GM12878 (cell line): ENCODE measurements at regions not wholly inside any gene's neighbourhood (a gene's known extent, or its start where the extent isn't known, plus 50 kb on each side); places are given as distances from the start of the nearest gene placed in this dataset.

Source experiments
- ATAC-seq: fragments of 200-7000 bp; cut with Tn5 transposase; 3 replicates; pipeline ENCODE4 v1.9.1; 2020; ENCODE audit warnings: mild to moderate bottlenecking, moderate library complexity
- BruUV-seq: library from RNA; stranded (reverse); fragments of 400-500 nt; replicated peaks from 2 replicates; lab custom pipeline; 2021; lab: Mats Ljungman, UMichigan
- CTCF ChIA-PET: fragments of 300-600 bp; sonication (Branson Sonifier 250); formaldehyde crosslinking; extraction: SDS; loops from one replicate; lab custom pipeline; 2021; ENCODE audit warnings: inconsistent platforms; lab: Yijun Ruan, JAX
- POLR2A ChIA-PET: fragments of 350-600 bp; formaldehyde crosslinking; extraction: SDS; loops from one replicate; lab custom pipeline; 2021; ENCODE audit warnings: inconsistent platforms; lab: Charles Lee
- RAD21 ChIA-PET: fragments of 300-600 bp; sonication (Branson Sonifier 250); formaldehyde crosslinking; loops from one replicate; lab custom pipeline; 2023; ENCODE audit warnings: antibody characterized with exemption; ENCODE audit not compliant: unreplicated experiment; lab: Charles Lee
- SMC1A ChIA-PET: fragments of 300-600 bp; sonication (Branson Sonifier 250); formaldehyde crosslinking; loops from one replicate; lab custom pipeline; 2023; ENCODE audit not compliant: unreplicated experiment, uncharacterized antibody; lab: Charles Lee
- DNase-seq: peaks from one replicate; pipeline ENCODE4 v3.0.0-alpha.2; 2011; ENCODE audit warnings: low read depth, low spot score
- FAIRE-seq: peaks from 3 replicates; lab custom pipeline; 2011; peaks lifted over from hg19 to GRCh38; lab: Jason Lieb, UNC
- H2AFZ ChIP-seq: 2 replicates; pipeline ENCODE4 v1.6.0; 2011; ENCODE audit warnings: low read depth, low read length, control low read depth; ENCODE audit not compliant: control insufficient read depth
- H3K27ac ChIP-seq: 2 replicates; pipeline ENCODE4 v1.5.1; 2011; ENCODE audit warnings: control low read depth; ENCODE audit not compliant: control insufficient read depth, insufficient read depth
- H3K27me3 ChIP-seq, 2 experiments: replicated peaks in 1 of 2; 2 replicates each; pipeline versions ENCODE4 v1.6.0 to v1.6.1; 2011; ENCODE audit warnings: low read length in 1 of 2; ENCODE audit not compliant: control insufficient read depth in 2 of 2, insufficient read depth in 2 of 2
- H3K36me3 ChIP-seq, 2 experiments: 2 replicates each; pipeline ENCODE4 v1.5.1; 2011; ENCODE audit warnings: low read length in 1 of 2; ENCODE audit not compliant: control insufficient read depth in 2 of 2, insufficient read depth in 2 of 2
- H3K4me1 ChIP-seq: 2 replicates; pipeline ENCODE4 v1.6.1; 2011; ENCODE audit warnings: mild to moderate bottlenecking, low read length, moderate library complexity, mixed read lengths; ENCODE audit not compliant: control insufficient read depth, insufficient read depth
- H3K4me2 ChIP-seq: 2 replicates; pipeline ENCODE4 v1.6.0; 2011; ENCODE audit warnings: control low read depth; ENCODE audit not compliant: control insufficient read depth, insufficient read depth
- H3K4me3 ChIP-seq: fragments of 200-600 bp; sonication (generic); 2 replicates; pipeline ENCODE4 v1.5.1; 2016
- H3K79me2 ChIP-seq: 2 replicates; pipeline ENCODE4 v1.6.0; 2011; ENCODE audit warnings: low read length; ENCODE audit not compliant: control insufficient read depth, insufficient read depth
- H3K9ac ChIP-seq: 2 replicates; pipeline ENCODE4 v1.8.0; 2011; ENCODE audit warnings: low read length, control low read depth, mixed read lengths; ENCODE audit not compliant: control insufficient read depth, insufficient read depth
- H3K9me3 ChIP-seq: replicated peaks from 3 replicates; pipeline ENCODE4 v1.5.1; 2011; ENCODE audit warnings: mild to moderate bottlenecking, low read length; ENCODE audit not compliant: control insufficient read depth, insufficient read depth
- H4K20me1 ChIP-seq: 2 replicates; pipeline ENCODE4 v1.6.0; 2011; ENCODE audit not compliant: control insufficient read depth, insufficient read depth
- BRCA1 ChIP-seq: IDR thresholded peaks from 2 replicates; pipeline ENCODE4 v1.6.1; 2011; ENCODE audit warnings: low read depth, low read length, improper control_type of control experiment
- CBFB ChIP-seq: IDR thresholded peaks from 2 replicates; pipeline ENCODE4 v1.6.1; 2016; ENCODE audit warnings: antibody characterized with exemption, low read depth
- CBX3 ChIP-seq: fragments of 200-600 bp; sonication (generic); IDR thresholded peaks from 2 replicates; pipeline ENCODE4 v1.6.1; 2016; ENCODE audit warnings: low read depth, borderline replicate concordance
- EED ChIP-seq: sonication (generic); IDR thresholded peaks from 2 replicates; pipeline ENCODE4 v1.6.1; 2016; ENCODE audit warnings: antibody characterized with exemption, low read depth
- HDGF ChIP-seq: fragments of 450-650 bp; IDR thresholded peaks from 2 replicates; pipeline ENCODE4 v1.6.1; 2016; ENCODE audit warnings: antibody characterized with exemption
- JUNB ChIP-seq: IDR thresholded peaks from 2 replicates; pipeline ENCODE4 v1.6.1; 2016; ENCODE audit warnings: antibody characterized with exemption, mild to moderate bottlenecking
- KLF5 ChIP-seq: fragments of 450-650 bp; IDR thresholded peaks from 2 replicates; pipeline ENCODE4 v1.6.1; 2014; ENCODE audit warnings: mild to moderate bottlenecking; ENCODE audit not compliant: partially characterized antibody
- PAX8 ChIP-seq: fragments of 450-650 bp; IDR thresholded peaks from 2 replicates; pipeline ENCODE4 v1.6.1; 2017; ENCODE audit warnings: mild to moderate bottlenecking, moderate library complexity
- POLR2AphosphoS2 ChIP-seq: IDR thresholded peaks from 2 replicates; pipeline ENCODE4 v1.6.1; 2011; ENCODE audit warnings: low read depth, mild to moderate bottlenecking, low read length, improper control_type of control experiment, moderate library complexity
- RELA ChIP-seq: fragments of 450-650 bp; IDR thresholded peaks from 2 replicates; pipeline ENCODE4 v1.8.0; 2014; ENCODE audit warnings: borderline replicate concordance; ENCODE audit not compliant: partially characterized antibody
- RUNX3 ChIP-seq: IDR thresholded peaks from 2 replicates; pipeline ENCODE4 v1.6.1; 2012; ENCODE audit warnings: low read length, inconsistent platforms
- SIX5 ChIP-seq: IDR thresholded peaks from 2 replicates; pipeline ENCODE4 v1.6.1; 2011; ENCODE audit warnings: mild to moderate bottlenecking, low read depth, low read length, moderate library complexity; ENCODE audit not compliant: severe bottlenecking
- ZNF274 ChIP-seq: IDR thresholded peaks from one replicate; pipeline ENCODE4 v1.8.0; 2011; ENCODE audit not compliant: insufficient read length, insufficient read depth
- WGBS: methylation state at CpG from one replicate; pipeline ENCODE4 v1.1.6; 2016; ENCODE audit warnings: low lambda C conversion rate; ENCODE audit not compliant: insufficient replicate concordance, insufficient coverage; ENCODE audit errors: missing lambda C conversion rate; 5-methylcytosine and 5-hydroxymethylcytosine counted together
- in situ Hi-C: fragments of 300-500 bp; cut with MboI; formaldehyde crosslinking; loops from 9 replicates; pipeline ENCODE4 v1.14.3; 2018; ENCODE audit warnings: mixed read lengths
- intact Hi-C: fragments of 100-400 bp; cut with micrococcal nuclease; formaldehyde crosslinking; loops from one replicate; pipeline ENCODE4 v1.14.2; 2022; ENCODE audit not compliant: unreplicated experiment
- TF ChIP-seq, protein P1 (sequence below): IDR thresholded peaks from 2 replicates; pipeline ENCODE4 v1.6.1; 2012; ENCODE audit warnings: low read length, inconsistent platforms
- TF ChIP-seq, protein P2 (sequence below): fragments of 450-650 bp; IDR thresholded peaks from 2 replicates; pipeline ENCODE4 v1.6.1; 2017; ENCODE audit warnings: mild to moderate bottlenecking, moderate library complexity
- TF ChIP-seq, protein P3 (sequence below), 3 experiments: IDR thresholded peaks in 2 of 3; conservative IDR thresholded peaks in 1 of 3; 2 replicates each; pipeline ENCODE4 v1.5.1; 2011; ENCODE audit warnings: low read depth in 3 of 3, low read length in 3 of 3, mild to moderate bottlenecking in 3 of 3, control low read depth in 2 of 3, moderate library complexity in 2 of 3, inconsistent platforms in 1 of 3, mixed read lengths in 1 of 3; ENCODE audit not compliant: control insufficient read depth in 2 of 3, insufficient read depth in 1 of 3; ENCODE audit errors: extremely low read depth in 1 of 3
- TF ChIP-seq, protein P4 (sequence below): IDR thresholded peaks from 2 replicates; pipeline ENCODE4 v1.6.1; 2011; ENCODE audit warnings: low read depth, low read length, improper control_type of control experiment, borderline replicate concordance

DNA sequence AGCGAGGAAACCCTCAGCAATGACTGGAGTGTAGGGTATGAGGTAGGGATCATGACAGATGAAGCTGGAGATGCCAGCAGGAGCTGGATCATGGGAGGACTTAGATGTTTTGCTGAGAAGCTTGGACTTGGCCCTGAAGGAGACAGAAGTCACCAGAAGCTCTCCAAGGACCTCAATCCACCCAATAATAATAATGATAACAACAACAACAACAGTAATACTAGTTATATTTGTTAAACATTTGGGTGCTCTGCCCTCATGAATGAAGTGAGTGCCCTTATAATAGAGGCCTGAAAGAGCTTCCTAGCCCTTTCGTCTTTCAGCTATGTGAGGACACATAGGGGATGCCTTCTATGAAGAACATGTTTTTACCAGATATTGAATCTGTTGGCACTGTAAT lies 163.9 kb downstream of the DDX1 start (continued):
- TF ChIP-seq POLR2AphosphoS2 = no peak
- TF ChIP-seq BRCA1 = no peak
- no peak for TF ChIP-seq CBFB
- no peak for TF ChIP-seq SIX5
- TF ChIP-seq PAX8 = no peak
- TF ChIP-seq RELA = no peak

DNA sequence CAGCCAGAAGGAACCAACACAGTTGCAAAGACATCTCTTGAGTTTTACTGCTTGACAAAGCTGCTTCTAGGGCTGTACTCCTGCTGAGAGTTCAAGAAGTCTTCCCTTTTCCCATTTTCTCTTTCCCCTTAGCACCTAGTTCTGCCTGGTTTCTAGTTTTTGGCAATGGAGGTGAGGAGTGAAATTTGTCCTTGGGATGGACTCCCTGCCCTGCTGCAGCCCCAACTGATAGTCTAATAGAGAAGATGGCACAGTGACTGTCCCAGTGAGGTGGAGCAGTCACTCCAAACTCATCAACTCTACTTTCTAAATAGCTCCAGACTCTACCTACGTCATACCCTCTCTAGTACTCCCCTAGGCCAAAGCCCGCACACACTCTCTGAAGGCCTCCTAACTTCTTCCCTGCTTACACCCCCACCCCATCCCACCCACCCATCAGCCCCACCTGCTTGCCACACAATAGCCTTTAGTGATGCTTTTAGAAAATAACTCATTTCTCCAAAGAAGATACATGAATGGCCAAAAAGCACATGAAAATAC lies 164.4 kb downstream of the DDX1 start:
- H3K27ac ChIP-seq = no peak overlapping the region
- H3K79me2 ChIP-seq = no peaks in the 10 kb centered on the region
- peaks cover 3 to 5% of the 10 kb centered on the region in 2 experiments; a peak in 3 of 4 replicates for H3K27me3 ChIP-seq
- no peaks in the 10 kb centered on the region for H4K20me1 ChIP-seq
- H3K4me1 ChIP-seq = no peaks in the 10 kb centered on the region
- no peak overlapping the region for H3K4me3 ChIP-seq
- ChIA-PET SMC1A (no interaction called here), RAD21 (no interaction called here), POLR2A (no interaction called here), CTCF (no interaction called here)
- no TSS peak for BruUV-seq
- H3K9me3 ChIP-seq = no peaks in the 10 kb centered on the region
- H3K36me3 ChIP-seq = no peaks in the 10 kb centered on the region
- DNase-seq = no peak
- no peak for FAIRE-seq
- ATAC-seq = no peak
- in situ Hi-C loops (no loop called here), intact Hi-C loops (no loop called here)
- no peak overlapping the region for H2AFZ ChIP-seq
- 0% methylated on average over 2 of the region's 2 CpGs for WGBS
- TF ChIP-seq, protein P1, sequence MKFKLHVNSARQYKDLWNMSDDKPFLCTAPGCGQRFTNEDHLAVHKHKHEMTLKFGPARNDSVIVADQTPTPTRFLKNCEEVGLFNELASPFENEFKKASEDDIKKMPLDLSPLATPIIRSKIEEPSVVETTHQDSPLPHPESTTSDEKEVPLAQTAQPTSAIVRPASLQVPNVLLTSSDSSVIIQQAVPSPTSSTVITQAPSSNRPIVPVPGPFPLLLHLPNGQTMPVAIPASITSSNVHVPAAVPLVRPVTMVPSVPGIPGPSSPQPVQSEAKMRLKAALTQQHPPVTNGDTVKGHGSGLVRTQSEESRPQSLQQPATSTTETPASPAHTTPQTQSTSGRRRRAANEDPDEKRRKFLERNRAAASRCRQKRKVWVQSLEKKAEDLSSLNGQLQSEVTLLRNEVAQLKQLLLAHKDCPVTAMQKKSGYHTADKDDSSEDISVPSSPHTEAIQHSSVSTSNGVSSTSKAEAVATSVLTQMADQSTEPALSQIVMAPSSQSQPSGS = no peak
- TF ChIP-seq, protein P2, sequence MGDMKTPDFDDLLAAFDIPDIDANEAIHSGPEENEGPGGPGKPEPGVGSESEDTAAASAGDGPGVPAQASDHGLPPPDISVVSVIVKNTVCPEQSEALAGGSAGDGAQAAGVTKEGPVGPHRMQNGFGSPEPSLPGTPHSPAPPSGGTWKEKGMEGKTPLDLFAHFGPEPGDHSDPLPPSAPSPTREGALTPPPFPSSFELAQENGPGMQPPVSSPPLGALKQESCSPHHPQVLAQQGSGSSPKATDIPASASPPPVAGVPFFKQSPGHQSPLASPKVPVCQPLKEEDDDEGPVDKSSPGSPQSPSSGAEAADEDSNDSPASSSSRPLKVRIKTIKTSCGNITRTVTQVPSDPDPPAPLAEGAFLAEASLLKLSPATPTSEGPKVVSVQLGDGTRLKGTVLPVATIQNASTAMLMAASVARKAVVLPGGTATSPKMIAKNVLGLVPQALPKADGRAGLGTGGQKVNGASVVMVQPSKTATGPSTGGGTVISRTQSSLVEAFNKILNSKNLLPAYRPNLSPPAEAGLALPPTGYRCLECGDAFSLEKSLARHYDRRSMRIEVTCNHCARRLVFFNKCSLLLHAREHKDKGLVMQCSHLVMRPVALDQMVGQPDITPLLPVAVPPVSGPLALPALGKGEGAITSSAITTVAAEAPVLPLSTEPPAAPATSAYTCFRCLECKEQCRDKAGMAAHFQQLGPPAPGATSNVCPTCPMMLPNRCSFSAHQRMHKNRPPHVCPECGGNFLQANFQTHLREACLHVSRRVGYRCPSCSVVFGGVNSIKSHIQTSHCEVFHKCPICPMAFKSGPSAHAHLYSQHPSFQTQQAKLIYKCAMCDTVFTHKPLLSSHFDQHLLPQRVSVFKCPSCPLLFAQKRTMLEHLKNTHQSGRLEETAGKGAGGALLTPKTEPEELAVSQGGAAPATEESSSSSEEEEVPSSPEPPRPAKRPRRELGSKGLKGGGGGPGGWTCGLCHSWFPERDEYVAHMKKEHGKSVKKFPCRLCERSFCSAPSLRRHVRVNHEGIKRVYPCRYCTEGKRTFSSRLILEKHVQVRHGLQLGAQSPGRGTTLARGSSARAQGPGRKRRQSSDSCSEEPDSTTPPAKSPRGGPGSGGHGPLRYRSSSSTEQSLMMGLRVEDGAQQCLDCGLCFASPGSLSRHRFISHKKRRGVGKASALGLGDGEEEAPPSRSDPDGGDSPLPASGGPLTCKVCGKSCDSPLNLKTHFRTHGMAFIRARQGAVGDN = no peak
- TF ChIP-seq EED = no peak
- TF ChIP-seq CBX3 = no peak
- TF ChIP-seq ZNF274 = no peak
- TF ChIP-seq JUNB = no peak
- TF ChIP-seq, protein P3, sequence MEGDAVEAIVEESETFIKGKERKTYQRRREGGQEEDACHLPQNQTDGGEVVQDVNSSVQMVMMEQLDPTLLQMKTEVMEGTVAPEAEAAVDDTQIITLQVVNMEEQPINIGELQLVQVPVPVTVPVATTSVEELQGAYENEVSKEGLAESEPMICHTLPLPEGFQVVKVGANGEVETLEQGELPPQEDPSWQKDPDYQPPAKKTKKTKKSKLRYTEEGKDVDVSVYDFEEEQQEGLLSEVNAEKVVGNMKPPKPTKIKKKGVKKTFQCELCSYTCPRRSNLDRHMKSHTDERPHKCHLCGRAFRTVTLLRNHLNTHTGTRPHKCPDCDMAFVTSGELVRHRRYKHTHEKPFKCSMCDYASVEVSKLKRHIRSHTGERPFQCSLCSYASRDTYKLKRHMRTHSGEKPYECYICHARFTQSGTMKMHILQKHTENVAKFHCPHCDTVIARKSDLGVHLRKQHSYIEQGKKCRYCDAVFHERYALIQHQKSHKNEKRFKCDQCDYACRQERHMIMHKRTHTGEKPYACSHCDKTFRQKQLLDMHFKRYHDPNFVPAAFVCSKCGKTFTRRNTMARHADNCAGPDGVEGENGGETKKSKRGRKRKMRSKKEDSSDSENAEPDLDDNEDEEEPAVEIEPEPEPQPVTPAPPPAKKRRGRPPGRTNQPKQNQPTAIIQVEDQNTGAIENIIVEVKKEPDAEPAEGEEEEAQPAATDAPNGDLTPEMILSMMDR (IDR thresholded peaks at IDR 0.05 in 2 of 3, conservative IDR thresholded peaks at IDR 0.05 in 1 of 3; ENCODE audit: control insufficient read depth in 2 of 3, extremely low read depth in 1 of 3, insufficient read depth in 1 of 3, low read depth in 3 of 3, low read length in 3 of 3) = no peak
- TF ChIP-seq RUNX3 = no peak
- TF ChIP-seq, protein P4, sequence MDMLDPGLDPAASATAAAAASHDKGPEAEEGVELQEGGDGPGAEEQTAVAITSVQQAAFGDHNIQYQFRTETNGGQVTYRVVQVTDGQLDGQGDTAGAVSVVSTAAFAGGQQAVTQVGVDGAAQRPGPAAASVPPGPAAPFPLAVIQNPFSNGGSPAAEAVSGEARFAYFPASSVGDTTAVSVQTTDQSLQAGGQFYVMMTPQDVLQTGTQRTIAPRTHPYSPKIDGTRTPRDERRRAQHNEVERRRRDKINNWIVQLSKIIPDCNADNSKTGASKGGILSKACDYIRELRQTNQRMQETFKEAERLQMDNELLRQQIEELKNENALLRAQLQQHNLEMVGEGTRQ = no peak
- TF ChIP-seq HDGF = no peak
- no peak for TF ChIP-seq KLF5
- no peak overlapping the region for H3K9ac ChIP-seq
- H3K4me2 ChIP-seq = no peak overlapping the region
